ENCODE measurements at regions not wholly inside any gene's neighbourhood (a gene's known extent, or its start where the extent isn't known, plus 50 kb on each side); places are given as distances from the start of the nearest gene placed in this dataset.

- CTCF ChIA-PET, result no interaction called here
- no peaks in the 10 kb centered on the region for H3K9me2 ChIP-seq
- no peak overlapping the region for H3K4me3 ChIP-seq (ENCODE audit: low read depth in 2 of 2, low read length in 1 of 2)
- TF ChIP-seq YY1 (IDR thresholded peaks at IDR 0.05; ENCODE audit: low read depth) (no peak), REST (IDR thresholded peaks at IDR 0.05; ENCODE audit: low read depth, low read length) (no peak), PBX3 (IDR thresholded peaks at IDR 0.05) (no peak), SMC3 (IDR thresholded peaks at IDR 0.05; ENCODE audit: low read depth, low read length) (no peak), GABPA (IDR thresholded peaks at IDR 0.05; ENCODE audit: low read depth) (no peak), ZBTB33 (IDR thresholded peaks at IDR 0.05; ENCODE audit: borderline replicate concordance, low read depth) (no peak), FOXJ3 (CRISPR knock-in tag; IDR thresholded peaks at IDR 0.05) (no peak), RXRA (IDR thresholded peaks at IDR 0.05; ENCODE audit: borderline replicate concordance, low read depth) (no peak), RCOR1 (IDR thresholded peaks at IDR 0.05; ENCODE audit: low read length) (no peak), USF1 (IDR thresholded peaks at IDR 0.05; ENCODE audit: borderline replicate concordance, low read depth) (no peak), NFIC (IDR thresholded peaks at IDR 0.05; ENCODE audit: borderline replicate concordance) (no peak), USF2 (IDR thresholded peaks at IDR 0.05; ENCODE audit: borderline replicate concordance, low read depth, low read length) (no peak), POLR2AphosphoS5 (IDR thresholded peaks at IDR 0.05; ENCODE audit: low read depth, low read length) (no peak), MXI1 (IDR thresholded peaks at IDR 0.05; ENCODE audit: low read depth, low read length) (no peak), RFX5 (IDR thresholded peaks at IDR 0.05; ENCODE audit: low read length) (no peak), GATA2 (CRISPR knock-in tag; IDR thresholded peaks at IDR 0.05) (no peak)
- no peak overlapping the region for H2AFZ ChIP-seq (ENCODE audit: low read depth)
- H3K27ac ChIP-seq (ENCODE audit: low read depth in 2 of 2, low read length in 1 of 2), result no peak overlapping the region; a peak in 1 of 4 replicates
- POLR2A ChIA-PET, result no interaction called here
- 71% methylated on average over 1 of the region's 1 CpG for WGBS (ENCODE audit: low lambda C conversion rate)
- no peaks in the 10 kb centered on the region for H3F3A ChIP-seq (replicated peaks; ENCODE audit: insufficient read depth)
- H3K27me3 ChIP-seq (ENCODE audit: insufficient read depth), result no peaks in the 10 kb centered on the region
- DNase-seq, result no peak
- H3K4me1 ChIP-seq (ENCODE audit: control insufficient read depth in 1 of 2, insufficient read depth in 2 of 2, low read depth in 1 of 2, low read length in 1 of 2), result peaks cover 0 to 16% of the 10 kb centered on the region in 2 experiments; a peak in 2 of 4 replicates
- no peaks in the 10 kb centered on the region for H4K20me1 ChIP-seq (ENCODE audit: insufficient read depth)
- no peaks in the 10 kb centered on the region for H3K36me3 ChIP-seq (replicated peaks in 1 of 2; ENCODE audit: control insufficient read depth in 1 of 2, insufficient read depth in 2 of 2, low read length in 1 of 2)
- no peak overlapping the region for H3K4me2 ChIP-seq
- no peaks in the 10 kb centered on the region for H3K9me3 ChIP-seq
- no peak overlapping the region for H3K9ac ChIP-seq
- no peaks in the 10 kb centered on the region for H3K79me2 ChIP-seq (ENCODE audit: insufficient read depth)
These were observed 154.4 kb downstream of the NOC3L start for GRCh38 chr10:94208315-94208714.
